H1 (cell line): ENCODE measurements at regions not wholly inside any gene's neighbourhood (a gene's known extent, or its start where the extent isn't known, plus 50 kb on each side); places are given as distances from the start of the nearest gene placed in this dataset.

Experiments
- CTCF ChIA-PET: fragments of 300-600 bp; sonication (Branson Sonifier 250); formaldehyde crosslinking; loops from one replicate; lab custom pipeline; 2021; ENCODE audit not compliant: partially characterized antibody; lab: Charles Lee
- POLR2A ChIA-PET: fragments of 300-600 bp; sonication (Branson Sonifier 250); formaldehyde crosslinking; loops from one replicate; lab custom pipeline; 2021; ENCODE audit warnings: inconsistent platforms; ENCODE audit not compliant: partially characterized antibody; lab: Charles Lee
- DNase-seq, 2 experiments: peaks; one replicate each; pipeline versions ENCODE4 v3.0.0 to v3.0.0-alpha.2; 2010 to 2022; ENCODE audit warnings: low spot score in 2 of 2, low read depth in 1 of 2, mixed read lengths in 1 of 2
- FAIRE-seq: peaks from 2 replicates; lab custom pipeline; 2011; peaks lifted over from hg19 to GRCh38; lab: Jason Lieb, UNC
- H2AFZ ChIP-seq: 2 replicates; pipeline ENCODE4 v1.8.1; 2012; ENCODE audit warnings: low read length, inconsistent platforms
- H2AK5ac ChIP-seq: 2 replicates; pipeline ENCODE4 v1.6.1; 2013; ENCODE audit warnings: low read depth, low read length
- H2BK120ac ChIP-seq: replicated peaks from 2 replicates; pipeline ENCODE3; 2013; ENCODE audit warnings: low read depth, low read length, inconsistent platforms
- H2BK12ac ChIP-seq: 2 replicates; pipeline ENCODE4 v1.6.1; 2013; ENCODE audit warnings: low read depth, low read length
- H2BK15ac ChIP-seq: 2 replicates; pipeline ENCODE4 v1.6.1; 2013; ENCODE audit warnings: low read length
- H2BK20ac ChIP-seq: 2 replicates; pipeline ENCODE4 v1.6.1; 2013; ENCODE audit warnings: low read length
- H2BK5ac ChIP-seq: 2 replicates; pipeline ENCODE4 v1.6.1; 2013; ENCODE audit warnings: low read depth, low read length
- H3K14ac ChIP-seq: 2 replicates; pipeline ENCODE4 v1.6.1; 2013; ENCODE audit warnings: inconsistent platforms; ENCODE audit not compliant: insufficient read length
- H3K18ac ChIP-seq: 2 replicates; pipeline ENCODE4 v1.6.1; 2013; ENCODE audit warnings: low read length; ENCODE audit errors: extremely low read depth
- H3K23ac ChIP-seq: 2 replicates; pipeline ENCODE4 v1.6.1; 2013; ENCODE audit warnings: inconsistent platforms; ENCODE audit not compliant: insufficient read length
- H3K23me2 ChIP-seq: 2 replicates; pipeline ENCODE4 v1.6.1; 2013; ENCODE audit warnings: low read depth, low read length
- H3K27ac ChIP-seq: 2 replicates; pipeline ENCODE4 v1.6.1; 2011; ENCODE audit warnings: low read depth, low read length, inconsistent platforms
- H3K27me3 ChIP-seq, 4 experiments: replicated peaks in 1 of 4; 1 replicate in 1 of 4; 2 replicates in 3 of 4; pipeline versions ENCODE4 v1.6.1 to v1.8.1; 2011 to 2013; ENCODE audit warnings: low read length in 3 of 4, mild to moderate bottlenecking in 3 of 4, inconsistent platforms in 2 of 4, mixed read lengths in 2 of 4, moderate library complexity in 1 of 4; ENCODE audit not compliant: control insufficient read depth in 3 of 4, insufficient read depth in 3 of 4; ENCODE audit errors: extremely low read depth in 1 of 4
- H3K36me3 ChIP-seq, 4 experiments: 2 replicates each; pipeline versions ENCODE4 v1.6.1 to v1.8.1; 2011 to 2013; ENCODE audit warnings: mild to moderate bottlenecking in 4 of 4, low read length in 3 of 4, moderate library complexity in 2 of 4, control low read depth in 1 of 4, inconsistent platforms in 1 of 4; ENCODE audit not compliant: insufficient read depth in 4 of 4, control insufficient read depth in 2 of 4
- H3K4ac ChIP-seq: replicated peaks from 2 replicates; pipeline ENCODE3; 2013; ENCODE audit warnings: low read length, low read depth, mixed read lengths, inconsistent platforms; ENCODE audit not compliant: insufficient read length
- H3K4me1 ChIP-seq, 4 experiments: replicated peaks in 1 of 4; 1 replicate in 1 of 4; 2 replicates in 3 of 4; pipeline versions ENCODE4 v1.6.1 to v1.8.1; 2011 to 2013; ENCODE audit warnings: low read length in 3 of 4, inconsistent platforms in 2 of 4, mixed read lengths in 1 of 4; ENCODE audit not compliant: insufficient read depth in 4 of 4, control insufficient read depth in 3 of 4
- H3K4me2 ChIP-seq, 2 experiments: 2 replicates each; pipeline versions ENCODE4 v1.6.1 to v1.8.1; 2011 to 2013; ENCODE audit warnings: low read depth in 2 of 2, low read length in 2 of 2, control low read depth in 1 of 2, inconsistent platforms in 1 of 2, mild to moderate bottlenecking in 1 of 2; ENCODE audit not compliant: insufficient read depth in 1 of 2
- H3K4me3 ChIP-seq, 4 experiments: fragments of 200-600, 300-600 bp in 1 of 4; sonication (generic), shearing (Covaris generic), sonication (Bioruptor Twin) in 1 of 4; 2 replicates each; pipeline versions ENCODE4 v1.5.1 to v1.8.1; 2011 to 2016; ENCODE audit warnings: low read length in 4 of 4, low read depth in 3 of 4, control low read depth in 2 of 4, inconsistent platforms in 2 of 4, mild to moderate bottlenecking in 2 of 4, mixed read lengths in 1 of 4, moderate library complexity in 1 of 4; ENCODE audit not compliant: insufficient read depth in 2 of 4; ENCODE audit errors: extremely low read depth in 1 of 4
- H3K56ac ChIP-seq: replicated peaks from 2 replicates; pipeline ENCODE3; 2013; ENCODE audit warnings: low read depth, mild to moderate bottlenecking, mixed read lengths, low read length, inconsistent platforms; ENCODE audit not compliant: insufficient read length
- H3K79me1 ChIP-seq: 2 replicates; pipeline ENCODE4 v1.6.1; 2013; ENCODE audit warnings: low read depth, low read length, control low read depth
- H3K79me2 ChIP-seq, 2 experiments: 2 replicates each; pipeline versions ENCODE4 v1.6.1 to v1.8.1; 2012 to 2013; ENCODE audit warnings: low read length in 2 of 2, mild to moderate bottlenecking in 2 of 2, inconsistent platforms in 1 of 2; ENCODE audit not compliant: insufficient read depth in 2 of 2, control insufficient read depth in 1 of 2
- H3K9ac ChIP-seq, 4 experiments: replicated peaks in 1 of 4; 1 replicate in 1 of 4; 2 replicates in 3 of 4; pipeline versions ENCODE4 v1.6.1 to v1.8.1; 2011 to 2013; ENCODE audit warnings: low read depth in 3 of 4, low read length in 3 of 4, control low read depth in 2 of 4, mild to moderate bottlenecking in 2 of 4, moderate library complexity in 2 of 4, inconsistent platforms in 1 of 4; ENCODE audit errors: extremely low read depth in 1 of 4
- H3K9me3 ChIP-seq, 2 experiments: 2 replicates each; pipeline versions ENCODE4 v1.6.1 to v1.8.1; 2012 to 2013; ENCODE audit warnings: mild to moderate bottlenecking in 2 of 2, moderate library complexity in 2 of 2, control low read depth in 1 of 2, inconsistent platforms in 1 of 2, low read depth in 1 of 2, low read length in 1 of 2, mixed read lengths in 1 of 2; ENCODE audit not compliant: insufficient read depth in 2 of 2
- H4K20me1 ChIP-seq, 2 experiments: replicated peaks in 1 of 2; 2 replicates each; pipeline versions ENCODE3 to v1.8.1; 2011 to 2013; ENCODE audit warnings: inconsistent platforms in 2 of 2, low read length in 2 of 2, mild to moderate bottlenecking in 1 of 2; ENCODE audit not compliant: insufficient read depth in 2 of 2, control insufficient read depth in 1 of 2
- H4K5ac ChIP-seq: 2 replicates; pipeline ENCODE4 v1.6.1; 2013; ENCODE audit warnings: low read length, low read depth, mixed read lengths, inconsistent platforms; ENCODE audit not compliant: insufficient read length
- H4K8ac ChIP-seq: 2 replicates; pipeline ENCODE4 v1.8.0; 2013; ENCODE audit warnings: mild to moderate bottlenecking, moderate library complexity, low read length, inconsistent platforms; ENCODE audit not compliant: insufficient read depth; ENCODE audit errors: extremely low read depth
- H4K91ac ChIP-seq: replicated peaks from 2 replicates; pipeline ENCODE3; 2013; ENCODE audit warnings: low read length, mixed read lengths, inconsistent platforms; ENCODE audit not compliant: insufficient read length
- RNF2 ChIP-seq: fragments of 200-900, 300-1000 bp; sonication (generic); IDR thresholded peaks from 2 replicates; pipeline ENCODE4 v1.7.1; 2016; ENCODE audit warnings: borderline replicate concordance, low read depth, mild to moderate bottlenecking, antibody characterized with exemption, low read length; ENCODE audit not compliant: poor library complexity, severe bottlenecking; ENCODE audit errors: missing control alignments
- TCF12 ChIP-seq: IDR thresholded peaks from 2 replicates; pipeline ENCODE4 v1.6.1; 2011; ENCODE audit warnings: low read depth, mild to moderate bottlenecking, low read length
- WGBS, 2 experiments: shearing (Covaris generic) in 1 of 2; methylation state at CpG; one replicate each; pipeline versions ENCODE4 v1.1.6 to v1.1.7; 2013 to 2015; ENCODE audit warnings: low lambda C conversion rate in 2 of 2, mixed read lengths in 2 of 2, inconsistent platforms in 1 of 2, low coverage in 1 of 2, missing lambda C conversion rate in 1 of 2; ENCODE audit not compliant: insufficient replicate concordance in 2 of 2, insufficient coverage in 1 of 2, insufficient read length in 1 of 2; ENCODE audit errors: extremely low coverage in 1 of 2, missing lambda C conversion rate in 1 of 2; 5-methylcytosine and 5-hydroxymethylcytosine counted together

DNA sequence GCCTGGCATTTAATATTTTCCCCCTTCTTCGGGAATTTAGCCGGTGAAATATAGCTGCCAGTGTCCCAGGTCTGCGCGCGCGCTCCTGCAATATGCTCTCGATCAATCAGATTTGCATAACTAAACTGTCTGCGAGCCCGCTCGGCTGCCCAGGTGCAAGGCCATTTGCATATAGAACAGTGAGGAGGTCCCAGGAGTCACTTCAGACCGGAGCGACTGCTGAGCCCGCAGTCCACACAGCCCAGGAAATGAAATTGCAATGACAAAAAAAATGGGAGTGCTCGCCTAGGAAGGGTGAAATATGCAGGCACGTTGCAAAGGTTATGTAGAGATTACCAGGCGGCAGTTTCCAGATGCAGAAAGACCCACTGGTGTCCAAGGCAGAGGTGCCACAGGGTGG lies 228.5 kb downstream of the VRK1 start:
- ChIA-PET CTCF (no interaction called here), POLR2A (no interaction called here)
- FAIRE-seq (no peak), DNase-seq (peak; percentile 27 to 54)
- Histone ChIP-seq H3K23me2 (no peaks in the 10 kb centered on the region), H3K18ac (peak overlapping the region; percentile 88), H4K5ac (no peak overlapping the region), H3K9ac (no peak overlapping the region), H2BK5ac (peak overlapping the region; percentile 89; the same call in 1 of the 2 replicates), H2BK120ac (no peak overlapping the region), H3K36me3 (no peaks in the 10 kb centered on the region), H3K27ac (no peak overlapping the region), H3K4me1 (peaks cover 12 to 43% (median 33%) of the 10 kb centered on the region in 4 experiments), H2BK20ac (peak overlapping the region; percentile 68; the same call in 1 of the 2 replicates), H2BK15ac (no peak overlapping the region), H3K56ac (peak overlapping the region; percentile 24), H4K20me1 (no peaks in the 10 kb centered on the region), H3K4ac (no peak overlapping the region), H2AK5ac (no peak overlapping the region), H4K91ac (peak overlapping the region; percentile 62), H3K9me3 (no peaks in the 10 kb centered on the region), H3K79me2 (no peaks in the 10 kb centered on the region), H3K4me2 (peak overlapping the region; percentile 51 to 64), H3K14ac (no peak overlapping the region), H3K27me3 (no peaks in the 10 kb centered on the region), H4K8ac (no peak overlapping the region), H3K23ac (no peak overlapping the region), H2AFZ (no peak overlapping the region; the same call in 1 of the 2 replicates), H2BK12ac (0 out of 2 replicates have a peak overlapping the region, but pooled peaks have one; percentile 85), H3K4me3 (peak overlapping the region in 1 of 4 experiments; percentile 47; a peak in 4 of 8 replicates), H3K79me1 (no peaks in the 10 kb centered on the region)
- TF ChIP-seq RNF2 (no peak), TCF12 (peak; percentile 70; the same call in 1 of the 2 replicates)
- WGBS, 2 experiments = 4% methylated on average over 16 of the region's 16 CpGs; no CpG with 5 or more reads in 1 of the 2 experiments
